Thyroid gland (tissue), 4 donors: ENCODE measurements at regions not wholly inside any gene's neighbourhood (a gene's known extent, or its start where the extent isn't known, plus 50 kb on each side); places are given as distances from the start of the nearest gene placed in this dataset.

Source experiments
- DNase-seq, 2 donors: peaks; one replicate each; pipeline ENCODE4 v3.0.0-alpha.2; 2019
- H3K27ac ChIP-seq, 3 donors: fragments of 200-600 bp; sonication (generic); 1 replicate in 2 of 3; 2 replicates in 1 of 3; pipeline ENCODE4 v1.5.1; 2016 to 2019; ENCODE audit warnings: mild to moderate bottlenecking in 1 of 3, moderate library complexity in 1 of 3
- H3K27me3 ChIP-seq: fragments of 200-600 bp; sonication (generic); one replicate; pipeline ENCODE4 v1.5.1; 2019
- H3K36me3 ChIP-seq, 2 donors: fragments of 200-600 bp; sonication (generic); one replicate each; pipeline ENCODE4 v1.5.1; 2016 to 2019
- H3K4me1 ChIP-seq, 2 donors: fragments of 200-600 bp; sonication (generic); one replicate each; pipeline ENCODE4 v1.5.1; 2017 to 2019
- H3K4me3 ChIP-seq, 3 donors: fragments of 200-600 bp; sonication (generic); replicated peaks in 1 of 3; 1 replicate in 2 of 3; 2 replicates in 1 of 3; pipeline ENCODE4 v1.5.1; 2016; ENCODE audit warnings: mild to moderate bottlenecking in 1 of 3
- H3K9me3 ChIP-seq: fragments of 200-600 bp; sonication (generic); one replicate; pipeline ENCODE4 v1.5.1; 2017
- CTCF ChIP-seq, 6 experiments: fragments of 200-600 bp in 3 of 6; fragments of 450-650 bp in 3 of 6; sonication (generic) in 3 of 6; IDR thresholded peaks; one replicate each; pipeline ENCODE4 v1.5.1; 2016 to 2019; ENCODE audit warnings: antibody characterized with exemption in 6 of 6, mild to moderate bottlenecking in 2 of 6, inconsistent platforms in 1 of 6, moderate library complexity in 1 of 6
- POLR2A ChIP-seq, 2 donors: fragments of 450-650 bp; IDR thresholded peaks; one replicate each; pipeline ENCODE4 v1.6.1; 2017; ENCODE audit warnings: antibody characterized with exemption in 2 of 2, mild to moderate bottlenecking in 2 of 2, moderate library complexity in 1 of 2
- WGBS, 2 donors: methylation state at CpG; one replicate each; pipeline ENCODE4 v1.1.5; 2017; 5-methylcytosine and 5-hydroxymethylcytosine counted together
- intact Hi-C: fragments of 100-400 bp; cut with DNase I; formaldehyde crosslinking; loops from one replicate; pipeline ENCODE4 v1.15.1; 2023

GRCh38 chr1:24258735-24259424, 60.3 kb upstream of the GRHL3 start:
- no peak for DNase-seq
- WGBS, 2 donors: 96% methylated on average over 16 of the region's 16 CpGs

GRCh38 chr1:24257373-24257772, 61.8 kb upstream of the GRHL3 start:
- TF ChIP-seq CTCF (IDR thresholded peaks at IDR 0.05) (no peak), POLR2A (IDR thresholded peaks at IDR 0.05) (no peak)
- Histone ChIP-seq H3K27me3 (no peaks in the 10 kb centered on the region), H3K27ac (no peak overlapping the region), H3K36me3 (no peaks in the 10 kb centered on the region), H3K9me3 (no peaks in the 10 kb centered on the region), H3K4me1 (peaks cover 0 to 3% of the 10 kb centered on the region in 2 donors), H3K4me3 (no peak overlapping the region)
- DNase-seq: no peak
- intact Hi-C loops: no loop called here
- WGBS, 2 donors: 96 to 100% methylated on average over 2 of the region's 2 CpGs

More at GRCh38 chr1:24258735-24259424, 60.3 kb upstream of the GRHL3 start:
- Histone ChIP-seq H3K4me1 (no peaks in the 10 kb centered on the region), H3K27ac (no peak overlapping the region), H3K27me3 (no peaks in the 10 kb centered on the region), H3K9me3 (no peaks in the 10 kb centered on the region), H3K36me3 (no peaks in the 10 kb centered on the region), H3K4me3 (no peak overlapping the region)
- intact Hi-C loops: no loop called here
- TF ChIP-seq CTCF (IDR thresholded peaks at IDR 0.05): no peak
- no peak for TF ChIP-seq POLR2A (IDR thresholded peaks at IDR 0.05)

GRCh38 chr1:24256687-24257086, 62.5 kb upstream of the GRHL3 start:
- intact Hi-C loops: no loop called here

GRCh38 chr1:24255226-24255625, 63.9 kb upstream of the GRHL3 start:
- WGBS, 2 donors: 92 to 94% methylated on average over 7 of the region's 7 CpGs
- Histone ChIP-seq H3K4me1 (peaks cover 0 to 11% of the 10 kb centered on the region in 2 donors), H3K27me3 (no peaks in the 10 kb centered on the region), H3K9me3 (no peaks in the 10 kb centered on the region), H3K27ac (no peak overlapping the region), H3K4me3 (no peak overlapping the region), H3K36me3 (no peaks in the 10 kb centered on the region)
- no peak for TF ChIP-seq POLR2A (IDR thresholded peaks at IDR 0.05)
- no peak for TF ChIP-seq CTCF (IDR thresholded peaks at IDR 0.05)
- intact Hi-C loops: no loop called here
- no peak for DNase-seq

More at GRCh38 chr1:24256687-24257086, 62.5 kb upstream of the GRHL3 start:
- 76 to 91% methylated on average over 2 of the region's 2 CpGs for WGBS, 2 donors
- no peaks in the 10 kb centered on the region for H3K9me3 ChIP-seq
- no peak for DNase-seq
- H3K4me3 ChIP-seq: no peak overlapping the region
- TF ChIP-seq CTCF (IDR thresholded peaks at IDR 0.05): no peak
- TF ChIP-seq POLR2A (IDR thresholded peaks at IDR 0.05): no peak
- no peaks in the 10 kb centered on the region for H3K27me3 ChIP-seq
- H3K4me1 ChIP-seq: peaks cover 0 to 10% of the 10 kb centered on the region in 2 donors
- no peaks in the 10 kb centered on the region for H3K36me3 ChIP-seq
- no peak overlapping the region for H3K27ac ChIP-seq

GRCh38 chr1:24254783-24255182, 64.4 kb upstream of the GRHL3 start:
- TF ChIP-seq CTCF (IDR thresholded peaks at IDR 0.05): no peak
- TF ChIP-seq POLR2A (IDR thresholded peaks at IDR 0.05): no peak
- H3K9me3 ChIP-seq: no peaks in the 10 kb centered on the region
- WGBS, 2 donors: 85 to 96% methylated on average over 9 of the region's 9 CpGs
- no peak overlapping the region for H3K4me3 ChIP-seq
- H3K27me3 ChIP-seq: no peaks in the 10 kb centered on the region
- H3K36me3 ChIP-seq: no peaks in the 10 kb centered on the region
- no peak for DNase-seq
- H3K27ac ChIP-seq: no peak overlapping the region
- peaks cover 0 to 11% of the 10 kb centered on the region in 2 donors for H3K4me1 ChIP-seq
- intact Hi-C loops: no loop called here
